Spleen (tissue), 7 donors: ENCODE measurements at regions not wholly inside any gene's neighbourhood (a gene's known extent, or its start where the extent isn't known, plus 50 kb on each side); places are given as distances from the start of the nearest gene placed in this dataset.

Source experiments
- CTCF ChIP-seq, 11 experiments: fragments of 200-600 bp in 7 of 11; fragments of 450-650 bp in 4 of 11; sonication (generic) in 4 of 11; IDR thresholded peaks in 8 of 11; conservative IDR thresholded peaks in 3 of 11; 1 replicate in 7 of 11; 2 replicates in 4 of 11; pipeline versions ENCODE4 v1.4.0 to v1.8.0; 2016 to 2021; ENCODE audit warnings: antibody characterized with exemption in 11 of 11, inconsistent platforms in 4 of 11, mild to moderate bottlenecking in 1 of 11
- POLR2A ChIP-seq, 3 donors: fragments of 450-650 bp; IDR thresholded peaks; one replicate each; pipeline ENCODE4 v1.5.1; 2017; ENCODE audit warnings: antibody characterized with exemption in 3 of 3, mild to moderate bottlenecking in 1 of 3
- POLR2AphosphoS5 ChIP-seq, 3 donors: sonication (generic); formaldehyde crosslinking; IDR thresholded peaks; one replicate each; pipeline ENCODE4 v1.5.1; 2017; ENCODE audit warnings: antibody characterized with exemption in 3 of 3
- donor health status: DM: no; HTN: no; CAD: no; lungs with moderate emphysema.
- donor health status: DM: no; HTN: no; CAD: no.
- donor health status: DM: no; HTN: no; CAD: no.

- TF ChIP-seq POLR2AphosphoS5 (IDR thresholded peaks at IDR 0.05): no peak
- TF ChIP-seq CTCF (IDR thresholded peaks at IDR 0.05 in 8 of 11, conservative IDR thresholded peaks at IDR 0.05 in 3 of 11): no peak
- no peak for TF ChIP-seq POLR2A (IDR thresholded peaks at IDR 0.05)
Measured at GRCh38 chr10:55497893-55498499, 697.0 kb upstream of the PCDH15 start.
